Transverse colon (tissue), 4 donors: ENCODE measurements at regions not wholly inside any gene's neighbourhood (a gene's known extent, or its start where the extent isn't known, plus 50 kb on each side); places are given as distances from the start of the nearest gene placed in this dataset.
A peak's percentile ranks its signal among the peaks of the same experiment; 100 is the strongest.

ENCODE experiments used
- DNase-seq: peaks from one replicate; pipeline ENCODE4 v3.0.0-alpha.2; 2019
- H3K27ac ChIP-seq, 4 donors: fragments of 200-600 bp; sonication (generic); 2 replicates each; pipeline ENCODE4 v1.5.1; 2016 to 2018; ENCODE audit warnings: inconsistent platforms in 4 of 4
- H3K27me3 ChIP-seq: fragments of 200-600 bp; sonication (generic); 2 replicates; pipeline ENCODE4 v1.5.1; 2017; ENCODE audit warnings: inconsistent platforms
- H3K36me3 ChIP-seq, 4 donors: fragments of 200-600 bp; sonication (generic); 2 replicates each; pipeline ENCODE4 v1.5.1; 2017 to 2019; ENCODE audit warnings: inconsistent platforms in 4 of 4
- H3K4me1 ChIP-seq, 4 donors: fragments of 200-600 bp; sonication (generic); 2 replicates each; pipeline ENCODE4 v1.5.1; 2017 to 2020; ENCODE audit warnings: inconsistent platforms in 4 of 4
- H3K4me3 ChIP-seq, 4 donors: fragments of 200-600 bp; sonication (generic); 1 replicate in 1 of 4; 2 replicates in 3 of 4; pipeline versions ENCODE4 v1.5.1 to v1.6.1; 2017 to 2019; ENCODE audit warnings: inconsistent platforms in 4 of 4
- H3K9me3 ChIP-seq, 2 donors: fragments of 200-600 bp; sonication (generic); 2 replicates each; pipeline ENCODE4 v1.5.1; 2017 to 2019; ENCODE audit warnings: inconsistent platforms in 2 of 2
- EP300 ChIP-seq: sonication (generic); formaldehyde crosslinking; IDR thresholded peaks from one replicate; pipeline ENCODE4 v1.6.1; 2017; ENCODE audit warnings: antibody characterized with exemption, low read depth
- POLR2A ChIP-seq: fragments of 450-650 bp; IDR thresholded peaks from one replicate; pipeline ENCODE4 v1.6.1; 2016; ENCODE audit warnings: antibody characterized with exemption, mild to moderate bottlenecking, moderate library complexity
- POLR2AphosphoS5 ChIP-seq, 3 donors: sonication (generic); formaldehyde crosslinking; IDR thresholded peaks; one replicate each; pipeline ENCODE4 v1.6.1; 2016; ENCODE audit warnings: antibody characterized with exemption in 3 of 3
- WGBS, 2 donors: methylation state at CpG; one replicate each; pipeline ENCODE4 v1.1.5; 2018; ENCODE audit warnings: low coverage in 1 of 2; 5-methylcytosine and 5-hydroxymethylcytosine counted together
- in situ Hi-C, 4 donors: fragments of 200-750 bp; cut with MboI; loops; one replicate each; pipeline versions ENCODE4 v1.15.0 to v1.15.1; 2017; ENCODE audit warnings: low sequenced_read_pairs in 3 of 4, low pct_ligation_motif_present in 1 of 4, low pct_unique_long_range_greater_than_20kb in 1 of 4
- intact Hi-C: fragments of 100-400 bp; cut with DNase I; formaldehyde crosslinking; loops from one replicate; pipeline ENCODE4 v1.15.1; 2023; ENCODE audit warnings: low total_unique reads
- TF ChIP-seq, protein P1 (sequence below), 5 experiments: fragments of 200-600 bp in 3 of 5; fragments of 450-650 bp in 2 of 5; sonication (generic) in 3 of 5; IDR thresholded peaks; 1 replicate in 2 of 5; 2 replicates in 3 of 5; pipeline ENCODE4 v1.5.1; 2016 to 2017; ENCODE audit warnings: antibody characterized with exemption in 5 of 5, inconsistent platforms in 3 of 5, mild to moderate bottlenecking in 2 of 5, moderate library complexity in 1 of 5

DNA sequence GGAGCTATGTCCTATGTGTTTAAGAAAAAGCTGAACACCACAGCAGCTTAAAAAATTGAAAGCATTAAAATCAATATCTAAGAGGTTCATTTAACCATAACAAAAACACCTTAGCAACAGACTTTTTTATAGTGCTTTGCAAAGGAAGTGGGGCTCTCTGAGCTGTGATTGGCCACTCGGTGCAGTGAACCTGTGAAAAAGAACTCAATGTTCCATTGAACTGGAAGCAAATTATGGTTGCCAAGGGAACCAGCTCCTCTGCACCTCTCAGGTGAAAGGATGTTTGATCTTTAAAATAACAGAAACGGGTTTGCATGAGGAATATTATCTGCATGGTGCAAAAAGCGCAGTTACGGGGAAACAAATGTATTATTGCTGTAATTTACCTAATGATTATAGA is 149.4 kb downstream of the SNAPC1 start:
- WGBS, 2 donors, result 36 to 51% methylated on average over 4 of the region's 4 CpGs
- DNase-seq, result no peak

DNA sequence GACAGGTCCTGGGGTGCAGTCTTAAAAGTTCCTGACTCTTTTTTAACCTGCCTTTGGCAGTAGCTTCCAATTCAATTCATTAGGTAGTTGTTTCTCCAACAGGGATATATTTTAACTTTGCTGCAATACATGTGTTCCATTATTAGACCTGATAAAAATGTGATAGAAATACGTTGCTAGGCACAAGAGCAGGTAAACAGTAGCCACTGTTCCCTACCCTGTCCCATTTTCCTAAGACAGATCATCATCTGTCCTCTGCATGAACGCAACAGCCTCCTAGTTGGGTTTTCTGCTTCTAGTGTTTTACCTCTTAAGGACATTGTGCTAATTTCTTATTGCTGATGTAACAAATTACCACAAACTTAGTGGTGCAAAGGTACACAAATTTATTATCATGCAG is 156.8 kb downstream of the SNAPC1 start:
- 53 to 67% methylated on average over 2 of the region's 2 CpGs for WGBS, 2 donors
- H3K36me3 ChIP-seq, result no peaks in the 10 kb centered on the region
- H3K4me1 ChIP-seq, result no peaks in the 10 kb centered on the region
- in situ Hi-C loops (no loop called here), intact Hi-C loops (no loop called here)
- TF ChIP-seq POLR2A, result no peak
- no peak for TF ChIP-seq POLR2AphosphoS5 (IDR thresholded peaks at IDR 0.05)
- no peak for TF ChIP-seq EP300
- TF ChIP-seq, protein P1, sequence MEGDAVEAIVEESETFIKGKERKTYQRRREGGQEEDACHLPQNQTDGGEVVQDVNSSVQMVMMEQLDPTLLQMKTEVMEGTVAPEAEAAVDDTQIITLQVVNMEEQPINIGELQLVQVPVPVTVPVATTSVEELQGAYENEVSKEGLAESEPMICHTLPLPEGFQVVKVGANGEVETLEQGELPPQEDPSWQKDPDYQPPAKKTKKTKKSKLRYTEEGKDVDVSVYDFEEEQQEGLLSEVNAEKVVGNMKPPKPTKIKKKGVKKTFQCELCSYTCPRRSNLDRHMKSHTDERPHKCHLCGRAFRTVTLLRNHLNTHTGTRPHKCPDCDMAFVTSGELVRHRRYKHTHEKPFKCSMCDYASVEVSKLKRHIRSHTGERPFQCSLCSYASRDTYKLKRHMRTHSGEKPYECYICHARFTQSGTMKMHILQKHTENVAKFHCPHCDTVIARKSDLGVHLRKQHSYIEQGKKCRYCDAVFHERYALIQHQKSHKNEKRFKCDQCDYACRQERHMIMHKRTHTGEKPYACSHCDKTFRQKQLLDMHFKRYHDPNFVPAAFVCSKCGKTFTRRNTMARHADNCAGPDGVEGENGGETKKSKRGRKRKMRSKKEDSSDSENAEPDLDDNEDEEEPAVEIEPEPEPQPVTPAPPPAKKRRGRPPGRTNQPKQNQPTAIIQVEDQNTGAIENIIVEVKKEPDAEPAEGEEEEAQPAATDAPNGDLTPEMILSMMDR (IDR thresholded peaks at IDR 0.05), result no peak
- no peaks in the 10 kb centered on the region for H3K27me3 ChIP-seq
- no peak for DNase-seq
- H3K4me3 ChIP-seq, result no peak overlapping the region
- H3K27ac ChIP-seq, result no peak overlapping the region
- H3K9me3 ChIP-seq, result no peaks in the 10 kb centered on the region

More for the DNA sequence above, 149.4 kb downstream of the SNAPC1 start:
- H3K4me1 ChIP-seq, result no peaks in the 10 kb centered on the region
- no peaks in the 10 kb centered on the region for H3K27me3 ChIP-seq
- intact Hi-C loops (no loop called here), in situ Hi-C loops (no loop called here)
- H3K4me3 ChIP-seq, result no peak overlapping the region
- H3K27ac ChIP-seq, result no peak overlapping the region
- no peaks in the 10 kb centered on the region for H3K36me3 ChIP-seq
- H3K9me3 ChIP-seq, result no peaks in the 10 kb centered on the region
- TF ChIP-seq POLR2A, result no peak
- TF ChIP-seq EP300, result no peak
- TF ChIP-seq POLR2AphosphoS5 (IDR thresholded peaks at IDR 0.05), result no peak
- TF ChIP-seq, protein P1 (IDR thresholded peaks at IDR 0.05), result no peak

DNA sequence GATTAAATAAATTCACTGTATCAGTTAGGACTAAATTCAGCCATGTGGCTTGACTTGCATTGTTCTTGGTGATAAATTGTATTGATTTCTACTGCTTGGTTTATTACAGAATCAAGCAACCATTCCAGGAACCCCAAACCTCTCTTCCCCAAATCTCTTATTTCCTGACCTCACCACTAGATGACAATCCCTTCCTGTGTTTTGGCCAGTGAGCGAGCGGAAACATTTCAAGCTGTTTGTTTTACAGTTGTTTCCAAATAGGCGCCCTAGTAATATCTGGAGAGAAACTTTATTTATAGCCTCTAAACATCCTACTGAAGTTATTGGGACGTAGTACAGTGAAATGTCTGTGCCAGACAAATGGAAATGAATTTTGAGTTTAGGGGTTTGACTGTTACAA is 161.1 kb downstream of the SNAPC1 start:
- intact Hi-C loops, result no loop called here
- H3K36me3 ChIP-seq, result no peaks in the 10 kb centered on the region
- H3K27me3 ChIP-seq, result no peaks in the 10 kb centered on the region
- no peak overlapping the region for H3K27ac ChIP-seq
- 27 to 32% methylated on average over 4 of the region's 4 CpGs for WGBS, 2 donors
- no peaks in the 10 kb centered on the region for H3K4me1 ChIP-seq
- H3K4me3 ChIP-seq, result no peak overlapping the region
- no peak for TF ChIP-seq EP300
- no peak for TF ChIP-seq POLR2A
- TF ChIP-seq, protein P1 (IDR thresholded peaks at IDR 0.05), result no peak
- TF ChIP-seq POLR2AphosphoS5 (IDR thresholded peaks at IDR 0.05), result no peak
- DNase-seq, result no peak
- no peaks in the 10 kb centered on the region for H3K9me3 ChIP-seq
- in situ Hi-C loops, result no loop called here

DNA sequence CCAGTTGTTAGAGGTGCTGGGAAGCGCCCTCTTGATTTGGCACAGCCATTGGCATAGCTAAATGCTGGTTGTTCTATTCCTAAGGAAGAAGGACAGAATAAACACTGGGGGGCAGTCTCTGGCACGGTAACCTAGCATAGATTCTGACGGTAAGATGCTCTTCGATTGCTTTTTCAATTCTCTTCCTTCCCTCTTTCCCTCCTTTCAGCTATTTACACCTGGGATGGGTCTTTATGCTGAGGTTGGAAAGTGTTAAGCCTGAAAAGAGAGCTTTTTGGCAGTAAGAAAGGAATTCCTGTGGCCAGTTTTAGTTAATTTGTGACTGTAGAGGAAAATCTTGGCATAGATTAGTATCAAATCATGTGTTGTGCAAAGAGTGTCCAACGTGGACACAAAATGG is 162.8 kb downstream of the SNAPC1 start:
- in situ Hi-C loops, result no loop called here
- H3K4me1 ChIP-seq, result no peaks in the 10 kb centered on the region
- TF ChIP-seq POLR2AphosphoS5 (IDR thresholded peaks at IDR 0.05) (no peak), POLR2A (no peak)
- TF ChIP-seq, protein P1 (IDR thresholded peaks at IDR 0.05), result peak in 2 of 5 experiments; percentile 8 to 11
- no peak overlapping the region for H3K27ac ChIP-seq
- WGBS, 2 donors, result 42 to 43% methylated on average over 5 of the region's 5 CpGs
- no peak overlapping the region for H3K4me3 ChIP-seq
- no peaks in the 10 kb centered on the region for H3K36me3 ChIP-seq
- no peak for DNase-seq
- H3K27me3 ChIP-seq, result peaks cover 3% of the 10 kb centered on the region
- intact Hi-C loops, result no loop called here
- H3K9me3 ChIP-seq, result no peaks in the 10 kb centered on the region
